ENCODE measurements at regions not wholly inside any gene's neighbourhood (a gene's known extent, or its start where the extent isn't known, plus 50 kb on each side); places are given as distances from the start of the nearest gene placed in this dataset.
A peak's percentile ranks its signal among the peaks of the same experiment; 100 is the strongest.

DNA sequence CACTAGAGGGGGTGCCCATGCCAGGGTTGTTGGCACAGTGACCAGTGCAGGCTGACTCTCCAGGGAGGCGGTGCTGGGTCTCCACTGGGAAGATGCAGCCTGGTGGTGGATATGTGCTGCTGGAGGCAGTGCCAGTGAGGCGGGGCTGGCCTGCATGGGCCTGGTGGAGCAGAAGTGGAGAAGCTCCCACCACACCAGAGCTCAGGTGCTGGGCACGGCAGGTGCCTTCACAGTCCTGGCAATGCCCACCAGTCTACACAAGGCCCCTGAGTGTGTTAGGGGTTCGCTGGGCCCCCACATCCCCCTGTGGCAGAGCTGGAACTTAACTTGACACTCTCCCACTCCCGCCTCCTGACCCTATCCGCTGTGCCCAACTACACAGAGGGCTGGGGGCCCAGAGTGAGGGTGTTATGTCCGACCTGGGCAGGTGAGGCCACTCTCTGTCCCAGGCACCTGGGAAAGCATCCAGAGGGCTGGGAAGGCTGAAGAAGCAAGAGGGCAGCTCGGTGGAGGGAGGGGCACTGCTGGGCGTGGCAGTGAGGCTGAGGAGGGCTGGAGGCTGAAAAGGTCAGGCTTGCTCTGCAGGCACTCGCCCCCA lies 102.4 kb upstream of the B3GAT1 start:
- 86% methylated on average over 10 of the region's 10 CpGs; no CpG with 5 or more reads in 1 of the 2 experiments for WGBS, 2 experiments (ENCODE audit: extremely low coverage in 1 of 2, insufficient coverage in 1 of 2, insufficient read length in 1 of 2, insufficient replicate concordance in 2 of 2, low coverage in 1 of 2, low lambda C conversion rate in 2 of 2, missing lambda C conversion rate in 1 of 2)
- Histone ChIP-seq H3K79me2 (ENCODE audit: control insufficient read depth in 1 of 2, insufficient read depth in 2 of 2, low read length in 2 of 2) (no peaks in the 10 kb centered on the region), H3K79me1 (ENCODE audit: low read depth, low read length) (no peaks in the 10 kb centered on the region), H4K91ac (replicated peaks; ENCODE audit: insufficient read length, low read length) (no peak overlapping the region), H3K27me3 (replicated peaks in 1 of 4; ENCODE audit: control insufficient read depth in 3 of 4, extremely low read depth in 1 of 4, insufficient read depth in 3 of 4, low read length in 3 of 4) (peaks cover 0 to 12% (median 0%) of the 10 kb centered on the region in 4 experiments; a peak in 2 of 7 replicates), H4K8ac (ENCODE audit: extremely low read depth, insufficient read depth, low read length) (peak overlapping the region; percentile 11; the same call in 1 of the 2 replicates), H3K14ac (ENCODE audit: insufficient read length) (no peak overlapping the region), H3K9ac (replicated peaks in 1 of 4; ENCODE audit: extremely low read depth in 1 of 4, low read depth in 3 of 4, low read length in 3 of 4) (no peak overlapping the region), H3K4me2 (ENCODE audit: insufficient read depth in 1 of 2, low read depth in 2 of 2, low read length in 2 of 2) (no peak overlapping the region), H3K36me3 (ENCODE audit: control insufficient read depth in 2 of 4, insufficient read depth in 4 of 4, low read length in 3 of 4) (no peaks in the 10 kb centered on the region), H3K23ac (ENCODE audit: insufficient read length) (no peak overlapping the region), H3K27ac (ENCODE audit: low read depth, low read length) (no peak overlapping the region), H4K20me1 (replicated peaks in 1 of 2; ENCODE audit: control insufficient read depth in 1 of 2, insufficient read depth in 2 of 2, low read length in 2 of 2) (peaks cover 0 to 1% of the 10 kb centered on the region in 2 experiments), H2BK15ac (ENCODE audit: low read length) (no peak overlapping the region), H2BK12ac (ENCODE audit: low read depth, low read length) (no peak overlapping the region), H2BK120ac (replicated peaks; ENCODE audit: low read depth, low read length) (no peak overlapping the region), H3K18ac (ENCODE audit: extremely low read depth, low read length) (no peak overlapping the region), H2AK5ac (ENCODE audit: low read depth, low read length) (0 out of 2 replicates have a peak overlapping the region, but pooled peaks have one; percentile 13), H3K23me2 (ENCODE audit: low read depth, low read length) (no peaks in the 10 kb centered on the region), H3K9me3 (ENCODE audit: insufficient read depth in 2 of 2, low read depth in 1 of 2, low read length in 1 of 2) (no peaks in the 10 kb centered on the region), H3K56ac (replicated peaks; ENCODE audit: insufficient read length, low read depth, low read length) (no peak overlapping the region), H2AFZ (ENCODE audit: low read length) (no peak overlapping the region), H3K4ac (replicated peaks; ENCODE audit: insufficient read length, low read depth, low read length) (no peak overlapping the region), H4K5ac (ENCODE audit: insufficient read length, low read depth, low read length) (no peak overlapping the region), H3K4me3 (ENCODE audit: extremely low read depth in 1 of 4, insufficient read depth in 2 of 4, low read depth in 3 of 4, low read length in 4 of 4) (no peak overlapping the region), H2BK20ac (ENCODE audit: low read length) (no peak overlapping the region), H2BK5ac (ENCODE audit: low read depth, low read length) (no peak overlapping the region), H3K4me1 (replicated peaks in 1 of 4; ENCODE audit: control insufficient read depth in 3 of 4, insufficient read depth in 4 of 4, low read length in 3 of 4) (peaks cover 0 to 3% (median 0%) of the 10 kb centered on the region in 4 experiments; a peak in 2 of 7 replicates)
- TF ChIP-seq CEBPB (IDR thresholded peaks at IDR 0.05; ENCODE audit: low read depth, low read length): no peak
- no peak for TF ChIP-seq NANOG (IDR thresholded peaks at IDR 0.05; ENCODE audit: insufficient read depth, low read depth, low read length, poor library complexity, severe bottlenecking)
- TF ChIP-seq POLR2A (IDR thresholded peaks at IDR 0.05; ENCODE audit: control extremely low read depth in 1 of 2, low read depth in 2 of 2, low read length in 2 of 2): no peak
- TF ChIP-seq GABPA (IDR thresholded peaks at IDR 0.05; ENCODE audit: borderline replicate concordance, insufficient read depth, low read length): no peak
- ChIA-PET POLR2A (ENCODE audit: partially characterized antibody) (interaction anchor here (0.7 to 1.8 kb wide), 2 partner anchors 17 to 49 kb away, joined by 3 to 4 read pairs; no protein-coding TSS in a partner anchor), CTCF (ENCODE audit: partially characterized antibody) (interaction anchor here (0.9 to 1.1 kb wide), 3 partner anchors 36 to 60 kb away, joined by 3 to 4 read pairs (median 3); no protein-coding TSS in a partner anchor)
- FAIRE-seq (no peak), DNase-seq (ENCODE audit: low read depth in 1 of 2, low spot score in 2 of 2) (no peak)
